HEK293T (cell line): ENCODE measurements at regions not wholly inside any gene's neighbourhood (a gene's known extent, or its start where the extent isn't known, plus 50 kb on each side); places are given as distances from the start of the nearest gene placed in this dataset.

Source experiments
- CTCF ChIA-PET: fragments of 350-600 bp; formaldehyde crosslinking; extraction: SDS; loops from one replicate; lab custom pipeline; 2021; ENCODE audit warnings: antibody characterized with exemption, inconsistent platforms; lab: Yijun Ruan, JAX
- POLR2A ChIA-PET: fragments of 350-600 bp; formaldehyde crosslinking; extraction: SDS; loops from one replicate; lab custom pipeline; 2020; ENCODE audit warnings: antibody characterized with exemption, inconsistent platforms; lab: Yijun Ruan, JAX
- DNase-seq: peaks from one replicate; pipeline ENCODE4 v3.0.0; 2012; ENCODE audit warnings: mixed read lengths; ENCODE audit errors: extremely low spot score
- ARNT ChIP-seq: fragments of 450-650 bp; IDR thresholded peaks from 2 replicates; pipeline ENCODE4 v1.6.1; 2017; ENCODE audit warnings: mild to moderate bottlenecking
- BHLHE40 ChIP-seq: fragments of 450-650 bp; IDR thresholded peaks from 2 replicates; pipeline ENCODE4 v1.6.1; 2016; ENCODE audit warnings: mild to moderate bottlenecking, moderate library complexity, borderline replicate concordance
- CTBP1 ChIP-seq: fragments of 450-650 bp; IDR thresholded peaks from 2 replicates; pipeline ENCODE4 v1.6.1; 2016; ENCODE audit warnings: borderline replicate concordance
- ELF4 ChIP-seq: fragments of 450-650 bp; IDR thresholded peaks from 2 replicates; pipeline ENCODE4 v1.6.1; 2017; ENCODE audit warnings: antibody characterized with exemption
- FOXA1 ChIP-seq: fragments of 450-650 bp; IDR thresholded peaks from 2 replicates; pipeline ENCODE4 v1.6.1; 2016; ENCODE audit warnings: mild to moderate bottlenecking
- FOXK2 ChIP-seq: fragments of 450-650 bp; IDR thresholded peaks from 2 replicates; pipeline ENCODE4 v1.6.1; 2016; ENCODE audit warnings: mild to moderate bottlenecking
- FOXM1 ChIP-seq: fragments of 450-650 bp; IDR thresholded peaks from 2 replicates; pipeline ENCODE4 v1.6.1; 2017; ENCODE audit warnings: mild to moderate bottlenecking, borderline replicate concordance
- HDGF ChIP-seq: fragments of 450-650 bp; IDR thresholded peaks from 2 replicates; pipeline ENCODE4 v1.6.1; 2017; ENCODE audit warnings: antibody characterized with exemption, borderline replicate concordance
- L3MBTL2 ChIP-seq: fragments of 450-650 bp; conservative IDR thresholded peaks from 2 replicates; pipeline ENCODE4 v1.6.1; 2016; ENCODE audit warnings: mild to moderate bottlenecking
- LEF1 ChIP-seq: fragments of 450-650 bp; IDR thresholded peaks from 2 replicates; pipeline ENCODE4 v1.6.1; 2017; ENCODE audit warnings: mild to moderate bottlenecking, borderline replicate concordance
- NFRKB ChIP-seq: fragments of 450-650 bp; IDR thresholded peaks from 2 replicates; pipeline ENCODE4 v1.6.1; 2016; ENCODE audit warnings: mild to moderate bottlenecking, moderate library complexity
- SP1 ChIP-seq: fragments of 450-650 bp; IDR thresholded peaks from 2 replicates; pipeline ENCODE4 v1.6.1; 2017
- SUZ12 ChIP-seq: fragments of 450-650 bp; IDR thresholded peaks from 2 replicates; pipeline ENCODE4 v1.6.1; 2016; ENCODE audit warnings: mild to moderate bottlenecking
- TARDBP ChIP-seq: fragments of 450-650 bp; IDR thresholded peaks from 2 replicates; pipeline ENCODE4 v1.6.1; 2016
- ZNF384 ChIP-seq: fragments of 450-650 bp; IDR thresholded peaks from 2 replicates; pipeline ENCODE4 v1.6.1; 2016
- TF ChIP-seq, protein P1 (sequence below): fragments of 450-650 bp; IDR thresholded peaks from 2 replicates; pipeline ENCODE4 v1.6.1; 2016

DNA sequence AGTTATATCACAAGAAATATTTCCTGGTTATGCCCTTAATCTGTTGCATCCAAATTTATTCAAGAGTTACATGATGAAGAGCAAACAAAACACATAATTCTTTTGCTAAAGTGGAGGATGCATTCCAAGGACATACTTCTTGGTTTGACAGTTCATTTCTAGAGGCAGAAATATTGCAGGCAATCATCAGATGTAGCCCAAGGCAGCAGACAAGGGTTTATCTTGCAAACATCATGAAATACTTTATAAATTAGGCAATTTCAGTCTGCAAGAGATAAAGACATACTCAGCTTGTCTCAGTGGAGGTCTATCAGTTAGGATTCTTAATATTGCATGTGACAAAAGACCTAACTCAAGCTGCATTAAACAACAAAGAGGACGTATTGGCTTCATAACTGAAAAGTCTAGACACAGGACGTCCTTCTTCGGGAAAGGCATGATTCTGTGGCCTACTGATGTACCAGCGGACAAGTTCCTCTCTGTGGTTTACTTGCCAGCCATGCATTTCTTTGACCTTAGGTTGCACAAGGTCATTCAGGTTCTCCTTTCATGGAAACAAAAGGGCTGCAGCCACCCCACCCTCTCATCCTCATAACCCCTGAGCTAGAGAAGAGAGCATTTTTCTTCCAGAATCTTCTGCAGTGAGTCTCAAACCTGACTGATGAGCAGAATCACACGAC, 204.1 kb downstream of the KATNAL1 start:
- DNase-seq, result no peak
- ChIA-PET CTCF (no interaction called here), POLR2A (no interaction called here)
- TF ChIP-seq CTBP1, result no peak
- TF ChIP-seq ELF4, result no peak
- no peak for TF ChIP-seq ZNF384
- no peak for TF ChIP-seq L3MBTL2
- TF ChIP-seq ARNT, result no peak
- TF ChIP-seq SP1, result no peak

DNA sequence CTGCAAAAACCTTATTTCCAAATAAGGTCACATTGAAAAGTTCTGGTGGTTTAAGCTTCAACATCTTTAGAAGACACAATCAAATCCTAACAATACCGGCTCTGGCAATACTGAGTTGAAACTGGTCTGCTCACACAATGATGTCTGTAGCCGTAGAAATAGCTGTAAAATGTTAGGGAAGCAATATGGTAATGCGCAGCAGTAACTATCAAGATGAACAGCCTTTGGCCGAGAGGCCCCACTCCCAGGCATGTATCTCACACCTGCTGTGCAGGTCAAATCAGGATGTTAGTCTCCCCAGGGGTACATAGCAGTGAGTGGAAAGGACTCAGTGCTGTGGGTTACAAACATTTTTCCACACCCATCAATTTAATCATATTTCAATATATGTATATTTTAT, 207.1 kb downstream of the KATNAL1 start:
- TF ChIP-seq BHLHE40 (no peak), ZNF384 (no peak), ELF4 (no peak), HDGF (no peak), ARNT (no peak), TARDBP (no peak), NFRKB (no peak), L3MBTL2 (no peak), LEF1 (no peak), CTBP1 (no peak), FOXM1 (no peak)
- TF ChIP-seq, protein P1, sequence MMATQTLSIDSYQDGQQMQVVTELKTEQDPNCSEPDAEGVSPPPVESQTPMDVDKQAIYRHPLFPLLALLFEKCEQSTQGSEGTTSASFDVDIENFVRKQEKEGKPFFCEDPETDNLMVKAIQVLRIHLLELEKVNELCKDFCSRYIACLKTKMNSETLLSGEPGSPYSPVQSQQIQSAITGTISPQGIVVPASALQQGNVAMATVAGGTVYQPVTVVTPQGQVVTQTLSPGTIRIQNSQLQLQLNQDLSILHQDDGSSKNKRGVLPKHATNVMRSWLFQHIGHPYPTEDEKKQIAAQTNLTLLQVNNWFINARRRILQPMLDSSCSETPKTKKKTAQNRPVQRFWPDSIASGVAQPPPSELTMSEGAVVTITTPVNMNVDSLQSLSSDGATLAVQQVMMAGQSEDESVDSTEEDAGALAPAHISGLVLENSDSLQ, result no peak
- CTCF ChIA-PET, result interaction anchor here (1.1 kb wide), 1 partner anchor 12 kb away, joined by 3 read pairs; no protein-coding TSS in a partner anchor
- DNase-seq, result no peak
- POLR2A ChIA-PET, result no interaction called here

DNA sequence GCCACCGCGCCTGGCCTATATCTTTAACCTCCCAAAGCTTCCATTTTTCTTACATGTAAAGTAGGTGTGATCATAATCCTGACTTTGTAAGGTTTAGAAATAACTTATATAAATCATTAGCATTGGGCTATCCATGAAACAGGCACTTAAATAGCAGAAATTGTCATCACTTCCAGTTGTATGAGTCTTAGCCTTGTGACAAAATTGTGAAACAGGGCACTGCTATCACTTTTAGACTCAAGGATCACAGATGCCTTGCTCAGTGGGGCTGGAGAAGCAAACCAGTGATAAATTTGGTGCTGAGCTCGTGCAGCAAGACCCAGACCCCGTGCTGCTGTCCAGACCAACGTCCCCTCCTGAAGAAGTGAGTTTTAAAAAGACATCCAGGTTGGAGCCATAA, 209.7 kb downstream of the KATNAL1 start:
- no peak for DNase-seq
- CTCF ChIA-PET, result no interaction called here
- POLR2A ChIA-PET, result no interaction called here
- TF ChIP-seq HDGF (no peak), TARDBP (no peak), CTBP1 (no peak), LEF1 (no peak), SP1 (no peak), NFRKB (no peak), FOXM1 (no peak), FOXA1 (no peak), L3MBTL2 (no peak), ELF4 (no peak), ZNF384 (no peak), FOXK2 (no peak), BHLHE40 (no peak), SUZ12 (no peak), ARNT (no peak)
- TF ChIP-seq, protein P1, result no peak

DNA sequence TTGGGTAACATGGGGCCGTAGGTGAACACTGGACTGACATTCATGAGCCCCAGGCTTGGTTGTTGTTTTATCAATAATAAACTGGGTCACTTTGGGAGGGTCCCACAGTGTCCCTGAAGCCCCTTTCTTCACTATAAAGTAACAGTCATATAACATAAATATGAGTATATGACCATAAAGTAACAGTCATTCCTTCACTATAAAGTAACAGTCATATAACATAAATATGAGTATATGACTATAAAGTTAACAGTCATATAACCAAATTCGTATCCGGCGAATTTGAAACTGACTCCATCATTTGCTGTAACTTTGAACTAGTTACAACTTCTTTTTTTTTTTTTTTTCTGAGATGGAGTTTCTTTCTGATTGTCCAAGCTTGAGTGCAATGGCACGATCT, 210.3 kb downstream of the KATNAL1 start:
- ChIA-PET CTCF (no interaction called here), POLR2A (no interaction called here)
- DNase-seq, result no peak
- TF ChIP-seq ARNT, result no peak
- no peak for TF ChIP-seq LEF1
- TF ChIP-seq TARDBP, result no peak
- no peak for TF ChIP-seq FOXK2
- TF ChIP-seq FOXA1, result no peak
- TF ChIP-seq FOXM1, result no peak
- no peak for TF ChIP-seq NFRKB
- TF ChIP-seq SUZ12, result no peak
- TF ChIP-seq BHLHE40, result no peak
- no peak for TF ChIP-seq ZNF384
- no peak for TF ChIP-seq SP1
- TF ChIP-seq, protein P1, result no peak
- TF ChIP-seq CTBP1, result no peak
- TF ChIP-seq HDGF, result no peak
- TF ChIP-seq ELF4, result no peak
- TF ChIP-seq L3MBTL2, result no peak

DNA sequence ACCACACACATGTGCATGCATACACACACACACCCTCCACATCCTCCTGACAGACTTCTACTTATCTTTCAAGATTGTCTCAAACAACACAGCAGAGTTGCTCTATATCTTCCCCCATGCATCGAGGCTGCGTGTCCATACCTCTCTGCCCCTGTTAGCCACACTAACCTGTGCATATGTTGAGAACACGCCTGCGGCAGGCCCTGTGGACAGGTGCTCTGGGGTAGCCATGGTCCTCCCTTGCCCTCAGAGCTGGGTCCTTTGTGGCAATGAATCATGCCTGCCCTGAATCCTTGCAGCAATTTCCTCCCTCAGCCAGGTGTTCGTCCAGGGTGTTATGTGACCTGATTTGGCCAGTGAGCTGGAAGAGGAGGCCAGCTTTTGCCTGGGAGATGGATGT, 213.3 kb downstream of the KATNAL1 start:
- ChIA-PET POLR2A (no interaction called here), CTCF (no interaction called here)
- TF ChIP-seq, protein P1, result no peak
- TF ChIP-seq SUZ12 (no peak), SP1 (no peak), NFRKB (no peak), ZNF384 (no peak), HDGF (no peak), FOXK2 (no peak), LEF1 (no peak), FOXA1 (no peak)
- DNase-seq, result no peak

DNA sequence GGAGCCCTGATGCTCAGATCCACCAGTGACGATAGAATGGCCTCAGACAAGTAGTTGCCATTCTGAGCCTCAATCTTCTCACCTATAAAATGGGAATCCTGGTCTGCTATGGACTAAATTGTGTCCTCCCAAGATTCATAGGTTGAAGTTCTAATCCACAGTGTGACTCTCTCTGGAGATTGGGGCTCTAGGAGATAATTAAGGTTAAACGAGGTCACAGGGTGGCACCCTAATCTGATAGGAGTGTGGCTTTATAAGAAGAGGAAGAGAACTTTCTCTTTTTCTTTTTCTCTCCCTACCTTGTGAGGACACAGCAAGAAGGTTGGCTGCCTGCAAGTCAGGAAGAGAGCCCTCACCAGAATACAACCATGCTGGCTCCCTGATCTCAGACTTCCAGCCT, 214.1 kb downstream of the KATNAL1 start:
- TF ChIP-seq CTBP1 (no peak), L3MBTL2 (no peak), FOXK2 (no peak), TARDBP (no peak), ARNT (no peak)
- no peak for DNase-seq
- ChIA-PET POLR2A (no interaction called here), CTCF (no interaction called here)
